Brain microvascular endothelial cell (primary cell): ENCODE measurements at regions not wholly inside any gene's neighbourhood (a gene's known extent, or its start where the extent isn't known, plus 50 kb on each side); places are given as distances from the start of the nearest gene placed in this dataset.

ENCODE experiments used
- DNase-seq: peaks from one replicate; pipeline ENCODE4 v3.0.0-alpha.2; 2020
- H3K27ac ChIP-seq: fragments of 250-450 bp; sonication (Bioruptor Pico); 2 replicates; pipeline ENCODE4 v1.5.1; 2020; ENCODE audit warnings: mild to moderate bottlenecking, moderate library complexity
- H3K27me3 ChIP-seq: fragments of 250-450 bp; sonication (Bioruptor Pico); replicated peaks from 2 replicates; pipeline ENCODE4 v1.5.1; 2020; ENCODE audit warnings: mild to moderate bottlenecking
- H3K36me3 ChIP-seq: fragments of 250-450 bp; sonication (Bioruptor Pico); replicated peaks from 2 replicates; pipeline ENCODE4 v1.5.1; 2020; ENCODE audit warnings: mild to moderate bottlenecking
- H3K4me3 ChIP-seq: 2 replicates; pipeline ENCODE4 v1.5.1; 2011; ENCODE audit warnings: low read depth, mild to moderate bottlenecking, control low read depth, low read length, moderate library complexity
- in situ Hi-C: cut with HindIII; loops from 2 replicates; pipeline ENCODE4 v1.10.0; 2017; ENCODE audit warnings: low sequenced_read_pairs, low pct_ligation_motif_present
- TF ChIP-seq, protein P1 (sequence below): IDR thresholded peaks from 2 replicates; pipeline ENCODE4 v1.5.1; 2011; ENCODE audit warnings: low read depth, mild to moderate bottlenecking, moderate library complexity, low read length, control low read depth, inconsistent platforms; ENCODE audit errors: missing control alignments

DNA sequence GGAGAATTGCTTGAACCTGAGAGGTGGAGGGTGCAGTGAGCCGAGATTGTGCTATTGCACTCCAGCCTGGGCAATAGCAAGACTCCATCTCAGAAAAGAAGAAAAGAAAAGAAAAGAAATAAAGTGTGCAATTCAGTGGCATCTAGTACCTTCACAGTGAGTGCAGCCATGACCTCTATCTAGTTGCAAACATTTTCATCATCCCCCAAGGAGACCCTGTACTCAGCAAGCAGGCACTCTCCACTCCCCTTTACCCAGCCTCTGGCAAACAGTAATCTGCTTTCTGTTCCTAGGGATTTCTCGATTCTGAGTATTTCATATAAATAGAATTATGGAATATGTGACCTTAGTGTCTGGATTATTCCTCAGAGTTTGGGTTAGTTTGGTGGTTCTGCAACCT, 130.4 kb upstream of the ARL4C start:
- no peak for DNase-seq
- TF ChIP-seq, protein P1, sequence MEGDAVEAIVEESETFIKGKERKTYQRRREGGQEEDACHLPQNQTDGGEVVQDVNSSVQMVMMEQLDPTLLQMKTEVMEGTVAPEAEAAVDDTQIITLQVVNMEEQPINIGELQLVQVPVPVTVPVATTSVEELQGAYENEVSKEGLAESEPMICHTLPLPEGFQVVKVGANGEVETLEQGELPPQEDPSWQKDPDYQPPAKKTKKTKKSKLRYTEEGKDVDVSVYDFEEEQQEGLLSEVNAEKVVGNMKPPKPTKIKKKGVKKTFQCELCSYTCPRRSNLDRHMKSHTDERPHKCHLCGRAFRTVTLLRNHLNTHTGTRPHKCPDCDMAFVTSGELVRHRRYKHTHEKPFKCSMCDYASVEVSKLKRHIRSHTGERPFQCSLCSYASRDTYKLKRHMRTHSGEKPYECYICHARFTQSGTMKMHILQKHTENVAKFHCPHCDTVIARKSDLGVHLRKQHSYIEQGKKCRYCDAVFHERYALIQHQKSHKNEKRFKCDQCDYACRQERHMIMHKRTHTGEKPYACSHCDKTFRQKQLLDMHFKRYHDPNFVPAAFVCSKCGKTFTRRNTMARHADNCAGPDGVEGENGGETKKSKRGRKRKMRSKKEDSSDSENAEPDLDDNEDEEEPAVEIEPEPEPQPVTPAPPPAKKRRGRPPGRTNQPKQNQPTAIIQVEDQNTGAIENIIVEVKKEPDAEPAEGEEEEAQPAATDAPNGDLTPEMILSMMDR: no peak
- Histone ChIP-seq H3K4me3 (no peak overlapping the region), H3K27me3 (no peaks in the 10 kb centered on the region), H3K27ac (no peak overlapping the region), H3K36me3 (no peaks in the 10 kb centered on the region)
- in situ Hi-C loops: no loop called here

DNA sequence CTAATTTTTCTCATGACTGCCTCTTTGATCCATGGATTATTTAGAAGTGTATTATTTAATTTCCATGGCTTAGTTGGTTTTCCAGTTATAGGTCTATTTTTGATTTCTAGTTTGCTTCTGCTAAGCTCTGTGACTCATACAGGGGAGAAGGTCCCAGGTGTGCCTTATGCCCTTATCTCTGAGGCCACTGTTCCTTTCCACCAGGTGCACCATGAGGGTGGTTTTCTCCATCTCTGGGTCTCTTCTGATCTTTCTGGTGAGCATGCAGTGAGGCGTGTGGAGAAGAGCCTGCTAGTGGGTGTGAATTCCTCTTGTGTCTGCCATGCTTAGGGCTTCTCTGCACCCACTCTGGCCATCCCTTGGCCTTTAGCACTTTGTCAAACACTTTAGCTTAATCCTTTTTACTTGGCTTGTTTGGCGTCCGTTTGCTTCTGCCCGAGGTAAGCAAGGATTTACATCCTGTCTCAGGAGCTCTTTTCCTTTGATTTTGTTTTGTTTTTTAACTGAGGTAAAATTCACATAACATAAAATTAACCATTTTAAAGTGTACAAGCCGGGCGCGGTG, 129.8 kb upstream of the ARL4C start:
- TF ChIP-seq, protein P1: no peak

DNA sequence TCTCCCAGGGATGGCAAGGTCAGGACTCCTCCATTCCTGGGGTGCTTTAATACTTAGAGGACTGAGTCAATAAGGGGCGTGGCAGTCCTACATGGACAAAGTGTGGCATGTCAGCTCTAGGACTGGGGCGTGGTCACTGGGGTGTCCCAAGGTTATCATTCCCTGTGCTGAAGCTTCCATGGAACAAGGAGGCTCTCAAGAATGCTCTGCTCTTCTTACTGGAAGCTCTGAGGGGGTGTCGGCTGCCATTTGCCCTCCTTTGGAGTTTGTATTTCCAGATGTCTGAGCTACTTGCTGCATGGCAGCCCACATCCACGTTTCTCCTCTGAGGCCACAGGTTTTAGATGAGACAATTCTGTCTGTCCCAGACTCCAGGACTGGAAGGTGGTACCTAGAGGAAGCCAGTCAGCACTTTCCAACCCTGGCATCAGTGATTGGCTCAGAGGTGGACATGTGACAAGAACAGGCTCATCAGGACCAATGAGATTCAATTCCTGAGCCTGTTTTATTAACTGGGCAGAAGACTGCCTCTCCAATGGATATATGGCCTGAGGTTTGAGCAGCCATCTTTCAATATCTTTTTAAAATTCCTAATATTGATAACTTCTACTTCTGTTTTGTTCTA, 128.9 kb upstream of the ARL4C start:
- TF ChIP-seq, protein P1: no peak
- no peak for DNase-seq
- Histone ChIP-seq H3K27ac (no peak overlapping the region), H3K4me3 (no peak overlapping the region), H3K36me3 (no peaks in the 10 kb centered on the region), H3K27me3 (no peaks in the 10 kb centered on the region)
- in situ Hi-C loops: no loop called here

More for the DNA sequence above, 129.8 kb upstream of the ARL4C start:
- DNase-seq: no peak
- in situ Hi-C loops: no loop called here
- Histone ChIP-seq H3K4me3 (no peak overlapping the region), H3K36me3 (no peaks in the 10 kb centered on the region), H3K27ac (no peak overlapping the region), H3K27me3 (no peaks in the 10 kb centered on the region)

DNA sequence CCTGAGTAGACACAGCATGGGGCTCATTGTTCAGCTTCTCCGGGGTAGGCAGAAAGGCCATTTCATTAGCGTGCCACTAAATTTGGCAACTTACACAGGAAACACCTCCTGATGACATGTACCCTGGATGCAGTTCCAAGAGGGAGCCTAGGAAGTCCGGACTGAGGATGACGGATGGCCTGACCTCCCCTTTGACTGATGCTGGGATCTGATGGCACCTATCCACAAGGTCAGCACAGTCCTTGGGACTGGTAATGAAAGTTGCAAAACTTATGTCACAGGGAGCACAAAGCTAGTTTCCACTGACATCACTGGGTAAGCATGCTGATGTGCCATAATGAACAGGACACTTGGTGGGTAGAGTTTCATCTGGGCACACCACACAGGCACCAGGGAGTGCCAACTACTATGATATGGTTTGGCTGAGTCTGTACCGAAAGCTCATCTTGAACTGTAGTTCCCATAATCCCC, 126.7 kb upstream of the ARL4C start:
- Histone ChIP-seq H3K4me3 (no peak overlapping the region), H3K27ac (no peak overlapping the region), H3K27me3 (no peaks in the 10 kb centered on the region), H3K36me3 (no peaks in the 10 kb centered on the region)
- in situ Hi-C loops: no loop called here
- TF ChIP-seq, protein P1: no peak
- DNase-seq: no peak

DNA sequence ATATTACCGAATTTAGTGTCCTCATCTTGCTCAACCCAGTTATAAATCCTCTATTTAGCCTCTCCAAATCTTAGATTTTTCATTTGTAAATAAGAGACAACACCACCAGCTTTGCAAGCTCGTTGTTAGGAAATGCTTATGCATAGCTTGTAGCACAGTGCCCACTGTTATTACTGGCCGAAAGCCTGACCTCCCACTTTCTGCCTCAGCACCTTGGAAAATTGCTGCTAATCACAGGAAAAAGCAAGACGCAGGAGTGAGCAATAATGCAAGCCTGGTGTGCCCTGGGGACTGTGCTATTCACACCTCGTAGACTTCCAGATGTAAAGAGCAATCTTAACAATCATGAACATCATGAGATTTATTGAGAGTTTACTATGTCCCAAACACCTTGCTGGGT, 124.2 kb upstream of the ARL4C start:
- Histone ChIP-seq H3K27ac (no peak overlapping the region), H3K36me3 (no peaks in the 10 kb centered on the region), H3K4me3 (no peak overlapping the region), H3K27me3 (no peaks in the 10 kb centered on the region)
- in situ Hi-C loops: no loop called here
- no peak for DNase-seq
- TF ChIP-seq, protein P1: no peak

DNA sequence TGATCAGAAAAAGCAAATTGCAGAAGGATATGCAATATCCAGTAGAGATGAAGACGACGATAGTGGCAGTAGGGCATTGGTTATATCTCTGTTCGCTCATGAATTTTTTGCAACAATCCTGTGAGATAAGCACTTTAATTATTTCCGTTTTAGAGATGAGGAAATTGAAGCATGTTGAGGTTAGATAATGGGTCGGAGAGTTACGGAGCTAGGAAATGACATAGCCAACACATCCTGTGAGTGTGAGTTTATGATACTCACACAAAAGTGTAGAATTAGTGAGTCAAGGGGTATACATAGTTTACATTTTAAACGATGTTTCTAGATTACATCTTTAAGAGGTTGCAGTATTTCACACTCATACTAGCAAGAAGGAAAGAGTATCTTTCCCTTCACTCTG, 123.1 kb upstream of the ARL4C start:
- DNase-seq: no peak
- Histone ChIP-seq H3K27me3 (no peaks in the 10 kb centered on the region), H3K27ac (no peak overlapping the region), H3K4me3 (no peak overlapping the region), H3K36me3 (no peaks in the 10 kb centered on the region)
- TF ChIP-seq, protein P1: no peak
- in situ Hi-C loops: no loop called here
